Spleen (tissue), 11 donors: ENCODE measurements at regions not wholly inside any gene's neighbourhood (a gene's known extent, or its start where the extent isn't known, plus 50 kb on each side); places are given as distances from the start of the nearest gene placed in this dataset.

Source experiments
- DNase-seq: peaks from one replicate; pipeline ENCODE4 v3.0.0-alpha.2; 2020
- H3K27ac ChIP-seq, 8 donors: fragments of 200-600 bp; sonication (generic) in 7 of 8; 1 replicate in 4 of 8; 2 replicates in 4 of 8; pipeline versions ENCODE4 v1.5.0 to v1.8.0; 2016 to 2021; ENCODE audit warnings: inconsistent platforms in 4 of 8, mild to moderate bottlenecking in 4 of 8, moderate library complexity in 1 of 8
- H3K27me3 ChIP-seq, 7 donors: fragments of 200-600 bp; sonication (generic) in 6 of 7; replicated peaks in 1 of 7; 1 replicate in 4 of 7; 2 replicates in 3 of 7; pipeline versions ENCODE4 v1.5.0 to v1.8.0; 2016 to 2021; ENCODE audit warnings: inconsistent platforms in 3 of 7, mild to moderate bottlenecking in 1 of 7
- H3K36me3 ChIP-seq, 6 donors: fragments of 200-600 bp; sonication (generic) in 5 of 6; 1 replicate in 4 of 6; 2 replicates in 2 of 6; pipeline versions ENCODE4 v1.5.0 to v1.8.0; 2016 to 2021; ENCODE audit warnings: inconsistent platforms in 2 of 6
- H3K4me1 ChIP-seq, 6 donors: fragments of 200-600 bp; sonication (generic) in 5 of 6; 1 replicate in 3 of 6; 2 replicates in 3 of 6; pipeline versions ENCODE4 v1.5.0 to v1.8.0; 2016 to 2021; ENCODE audit warnings: inconsistent platforms in 3 of 6
- H3K4me3 ChIP-seq, 8 donors: fragments of 200-600 bp; sonication (generic) in 7 of 8; 1 replicate in 4 of 8; 2 replicates in 4 of 8; pipeline versions ENCODE4 v1.5.0 to v1.8.0; 2016 to 2021; ENCODE audit warnings: inconsistent platforms in 4 of 8, mild to moderate bottlenecking in 4 of 8, moderate library complexity in 2 of 8
- H3K9me3 ChIP-seq, 8 donors: fragments of 200-600 bp; sonication (generic) in 7 of 8; 1 replicate in 4 of 8; 2 replicates in 4 of 8; pipeline versions ENCODE4 v1.5.0 to v1.8.0; 2016 to 2021; ENCODE audit warnings: inconsistent platforms in 4 of 8
- CTCF ChIP-seq, 11 experiments: fragments of 200-600 bp in 7 of 11; fragments of 450-650 bp in 4 of 11; sonication (generic) in 4 of 11; IDR thresholded peaks in 8 of 11; conservative IDR thresholded peaks in 3 of 11; 1 replicate in 7 of 11; 2 replicates in 4 of 11; pipeline versions ENCODE4 v1.4.0 to v1.8.0; 2016 to 2021; ENCODE audit warnings: antibody characterized with exemption in 11 of 11, inconsistent platforms in 4 of 11, mild to moderate bottlenecking in 1 of 11
- POLR2A ChIP-seq, 3 donors: fragments of 450-650 bp; IDR thresholded peaks; one replicate each; pipeline ENCODE4 v1.5.1; 2017; ENCODE audit warnings: antibody characterized with exemption in 3 of 3, mild to moderate bottlenecking in 1 of 3
- POLR2AphosphoS5 ChIP-seq, 3 donors: sonication (generic); formaldehyde crosslinking; IDR thresholded peaks; one replicate each; pipeline ENCODE4 v1.5.1; 2017; ENCODE audit warnings: antibody characterized with exemption in 3 of 3
- WGBS, 5 donors: extraction: QIAGEN DNeasy Blood & Tissue Kit in 3 of 5; methylation state at CpG; one replicate each; pipeline versions ENCODE4 v1.1.5 to v1.1.7; 2013 to 2018; 5-methylcytosine and 5-hydroxymethylcytosine counted together
- intact Hi-C: fragments of 100-400 bp; cut with DNase I; formaldehyde crosslinking; loops from one replicate; pipeline ENCODE4 v1.15.0; 2023; ENCODE audit warnings: low total_unique reads
- donor health status: healthy with polysubstance abuse.
- donor health status: DM: no; HTN: no; CAD: no; lungs with moderate emphysema.
- donor health status: DM: no; HTN: no; CAD: no.
- donor health status: Bipolar disorder and iron deficiency.
- donor health status: healthy.
- donor health status: DM: no; HTN: no; CAD: no.
- donor health status: DM: yes; HTN: yes; CAD: no.

- Histone ChIP-seq H3K36me3 (peaks cover 0 to 29% (median 0%) of the 10 kb centered on the region in 6 donors), H3K27ac (peak overlapping the region; percentile 65 to 89 (median 83)), H3K27me3 (no peaks in the 10 kb centered on the region), H3K9me3 (no peaks in the 10 kb centered on the region), H3K4me3 (no peak overlapping the region), H3K4me1 (peaks cover 35 to 100% (median 92%) of the 10 kb centered on the region in 6 donors)
- no peak for DNase-seq
- intact Hi-C loops, result no loop called here
- 71 to 85% (median 77%) methylated on average over 1 of the region's 1 CpG for WGBS, 5 donors
- TF ChIP-seq CTCF (IDR thresholded peaks at IDR 0.05 in 8 of 11, conservative IDR thresholded peaks at IDR 0.05 in 3 of 11), result no peak
- TF ChIP-seq POLR2A (IDR thresholded peaks at IDR 0.05), result no peak
- no peak for TF ChIP-seq POLR2AphosphoS5 (IDR thresholded peaks at IDR 0.05)
Measured at GRCh38 chr7:130944997-130945396, 211.0 kb upstream of the KLF14 start.

GRCh38 chr7:130945411-130945811, 211.4 kb upstream of the KLF14 start:
- peak overlapping the region; percentile 65 to 89 (median 83) for H3K27ac ChIP-seq
- H3K4me1 ChIP-seq, result peaks cover 32 to 100% (median 93%) of the 10 kb centered on the region in 6 donors
- TF ChIP-seq CTCF (IDR thresholded peaks at IDR 0.05 in 8 of 11, conservative IDR thresholded peaks at IDR 0.05 in 3 of 11), result no peak
- no peak for TF ChIP-seq POLR2A (IDR thresholded peaks at IDR 0.05)
- peak; percentile 25 to 45 (median 29) for TF ChIP-seq POLR2AphosphoS5 (IDR thresholded peaks at IDR 0.05)

GRCh38 chr7:130946114-130946513, 212.1 kb upstream of the KLF14 start:
- peaks cover 28 to 100% (median 93%) of the 10 kb centered on the region in 6 donors for H3K4me1 ChIP-seq
- H3K27me3 ChIP-seq, result no peaks in the 10 kb centered on the region
- intact Hi-C loops, result no loop called here
- no peak overlapping the region for H3K4me3 ChIP-seq
- H3K36me3 ChIP-seq, result peaks cover 0 to 35% (median under 1%) of the 10 kb centered on the region in 6 donors
- TF ChIP-seq POLR2A (IDR thresholded peaks at IDR 0.05) (no peak), POLR2AphosphoS5 (IDR thresholded peaks at IDR 0.05) (no peak), CTCF (IDR thresholded peaks at IDR 0.05 in 8 of 11, conservative IDR thresholded peaks at IDR 0.05 in 3 of 11) (no peak)
- no peaks in the 10 kb centered on the region for H3K9me3 ChIP-seq
- no peak for DNase-seq
- WGBS, 5 donors, result 74 to 83% (median 77%) methylated on average over 1 of the region's 1 CpG
- peak overlapping the region in 7 of 8 donors; percentile 69 to 89 (median 84) for H3K27ac ChIP-seq

More at GRCh38 chr7:130945411-130945811, 211.4 kb upstream of the KLF14 start:
- H3K36me3 ChIP-seq, result peaks cover 0 to 32% (median 0%) of the 10 kb centered on the region in 6 donors
- no peaks in the 10 kb centered on the region for H3K27me3 ChIP-seq
- no peaks in the 10 kb centered on the region for H3K9me3 ChIP-seq
- H3K4me3 ChIP-seq, result no peak overlapping the region
- no peak for DNase-seq
- WGBS, 5 donors, result 74 to 84% (median 76%) methylated on average over 5 of the region's 5 CpGs
- intact Hi-C loops, result no loop called here

- TF ChIP-seq POLR2AphosphoS5 (IDR thresholded peaks at IDR 0.05) (no peak), CTCF (IDR thresholded peaks at IDR 0.05 in 8 of 11, conservative IDR thresholded peaks at IDR 0.05 in 3 of 11) (no peak), POLR2A (IDR thresholded peaks at IDR 0.05) (no peak)
- peaks cover 0 to 45% (median 6%) of the 10 kb centered on the region in 6 donors for H3K36me3 ChIP-seq
- H3K9me3 ChIP-seq, result no peaks in the 10 kb centered on the region
- H3K4me3 ChIP-seq, result no peak overlapping the region
- no peak for DNase-seq
- H3K27ac ChIP-seq, result peak overlapping the region; percentile 1 to 89 (median 56)
- intact Hi-C loops, result no loop called here
- WGBS, 5 donors, result 69 to 83% (median 78%) methylated on average over 6 of the region's 6 CpGs
- H3K27me3 ChIP-seq, result no peaks in the 10 kb centered on the region
- peaks cover 18 to 100% (median 96%) of the 10 kb centered on the region in 6 donors for H3K4me1 ChIP-seq
Measured at GRCh38 chr7:130947792-130948580, 214.0 kb upstream of the KLF14 start.
